Activated naive CD8-positive, alpha-beta T cell treated with anti-CD3 and anti-CD28 coated beads, Interleukin-2, amount 10 ng/mL, durations not matched to agents 7 days and 5 days (primary cell): ENCODE measurements at regions not wholly inside any gene's neighbourhood (a gene's known extent, or its start where the extent isn't known, plus 50 kb on each side); places are given as distances from the start of the nearest gene placed in this dataset.

Source experiments
- ATAC-seq: fragments of 150-1000 bp; cut with Tn5 transposase; one replicate; pipeline ENCODE4 v1.10.0; 2021; ENCODE audit warnings: low read depth, moderate library complexity
- POLR2A ChIA-PET: fragments of 350-600 bp; sonication (Branson Sonifier 250); formaldehyde crosslinking; loops from one replicate; lab custom pipeline; 2021; ENCODE audit warnings: antibody characterized with exemption; lab: Charles Lee
- DNase-seq: peaks from one replicate; pipeline ENCODE4 v3.0.0; 2021
- H3K27ac Mint-ChIP-seq: one replicate; pipeline ENCODE4 v1.8.0; 2022; ENCODE audit warnings: mild to moderate bottlenecking, mixed read lengths
- H3K27me3 Mint-ChIP-seq: one replicate; pipeline ENCODE4 v1.8.0; 2022; ENCODE audit warnings: mild to moderate bottlenecking, moderate library complexity, mixed read lengths
- H3K36me3 Mint-ChIP-seq: one replicate; pipeline ENCODE4 v1.8.0; 2021; ENCODE audit warnings: mild to moderate bottlenecking, mixed read lengths
- H3K4me1 Mint-ChIP-seq: one replicate; pipeline ENCODE4 v1.8.0; 2021; ENCODE audit warnings: mixed read lengths
- H3K4me3 Mint-ChIP-seq: one replicate; pipeline ENCODE4 v1.8.0; 2022; ENCODE audit warnings: mild to moderate bottlenecking, moderate library complexity, mixed read lengths
- H3K9me3 Mint-ChIP-seq: one replicate; pipeline ENCODE4 v1.8.0; 2021; ENCODE audit warnings: mixed read lengths

- DNase-seq (no peak), ATAC-seq (no peak)
- no peaks in the 10 kb centered on the region for H3K4me1 Mint-ChIP-seq
- POLR2A ChIA-PET, result no interaction called here
- no peak overlapping the region for H3K27ac Mint-ChIP-seq
- H3K9me3 Mint-ChIP-seq, result no peaks in the 10 kb centered on the region
- no peaks in the 10 kb centered on the region for H3K36me3 Mint-ChIP-seq
- H3K4me3 Mint-ChIP-seq, result no peak overlapping the region
- no peaks in the 10 kb centered on the region for H3K27me3 Mint-ChIP-seq
Measured at GRCh38 chr4:136495851-136496250, 1036.4 kb downstream of the PCDH18 start.

GRCh38 chr4:136495076-136495475 lies 1037.2 kb downstream of the PCDH18 start:
- Mint-ChIP-seq H3K4me1 (no peaks in the 10 kb centered on the region), H3K36me3 (no peaks in the 10 kb centered on the region), H3K27ac (no peak overlapping the region), H3K9me3 (no peaks in the 10 kb centered on the region), H3K27me3 (no peaks in the 10 kb centered on the region), H3K4me3 (no peak overlapping the region)
- POLR2A ChIA-PET, result no interaction called here
- no peak for ATAC-seq
- no peak for DNase-seq

- Mint-ChIP-seq H3K27ac (no peak overlapping the region), H3K9me3 (peaks cover 1% of the 10 kb centered on the region), H3K4me1 (no peaks in the 10 kb centered on the region), H3K36me3 (no peaks in the 10 kb centered on the region), H3K27me3 (no peaks in the 10 kb centered on the region), H3K4me3 (no peak overlapping the region)
- DNase-seq (no peak), ATAC-seq (no peak)
- POLR2A ChIA-PET, result no interaction called here
Measured at GRCh38 chr4:136489101-136489500, 1043.2 kb downstream of the PCDH18 start.

GRCh38 chr4:136484996-136485395 lies 1047.3 kb downstream of the PCDH18 start:
- Mint-ChIP-seq H3K27me3 (no peaks in the 10 kb centered on the region), H3K9me3 (peaks cover 1% of the 10 kb centered on the region), H3K4me3 (no peak overlapping the region), H3K36me3 (no peaks in the 10 kb centered on the region), H3K4me1 (no peaks in the 10 kb centered on the region), H3K27ac (no peak overlapping the region)
- DNase-seq, result no peak
- POLR2A ChIA-PET, result no interaction called here
- ATAC-seq, result no peak

- no peaks in the 10 kb centered on the region for H3K9me3 Mint-ChIP-seq
- POLR2A ChIA-PET, result no interaction called here
Measured at GRCh38 chr4:136476753-136477152, 1055.5 kb downstream of the PCDH18 start.

GRCh38 chr4:136471051-136471450 lies 1061.2 kb downstream of the PCDH18 start:
- H3K4me1 Mint-ChIP-seq, result no peaks in the 10 kb centered on the region
- H3K27ac Mint-ChIP-seq, result no peak overlapping the region
- no peak for ATAC-seq
- peaks cover 1% of the 10 kb centered on the region for H3K9me3 Mint-ChIP-seq
- DNase-seq, result no peak
- POLR2A ChIA-PET, result no interaction called here
- no peaks in the 10 kb centered on the region for H3K36me3 Mint-ChIP-seq
- H3K27me3 Mint-ChIP-seq, result no peaks in the 10 kb centered on the region
- H3K4me3 Mint-ChIP-seq, result no peak overlapping the region

More at GRCh38 chr4:136476753-136477152, 1055.5 kb downstream of the PCDH18 start:
- H3K4me1 Mint-ChIP-seq, result no peaks in the 10 kb centered on the region
- H3K27ac Mint-ChIP-seq, result no peak overlapping the region
- ATAC-seq (no peak), DNase-seq (no peak)
- no peaks in the 10 kb centered on the region for H3K36me3 Mint-ChIP-seq
- no peak overlapping the region for H3K4me3 Mint-ChIP-seq
- no peaks in the 10 kb centered on the region for H3K27me3 Mint-ChIP-seq

- H3K4me3 Mint-ChIP-seq, result no peak overlapping the region
- H3K36me3 Mint-ChIP-seq, result no peaks in the 10 kb centered on the region
- POLR2A ChIA-PET, result no interaction called here
- H3K4me1 Mint-ChIP-seq, result no peaks in the 10 kb centered on the region
- H3K9me3 Mint-ChIP-seq, result peaks cover 3% of the 10 kb centered on the region
- H3K27me3 Mint-ChIP-seq, result no peaks in the 10 kb centered on the region
- ATAC-seq, result no peak
- no peak overlapping the region for H3K27ac Mint-ChIP-seq
- no peak for DNase-seq
Measured at GRCh38 chr4:136465691-136466090, 1066.6 kb downstream of the PCDH18 start.

GRCh38 chr4:136463941-136464340 lies 1068.4 kb downstream of the PCDH18 start:
- Mint-ChIP-seq H3K4me3 (no peak overlapping the region), H3K27ac (no peak overlapping the region), H3K36me3 (no peaks in the 10 kb centered on the region), H3K4me1 (no peaks in the 10 kb centered on the region), H3K27me3 (no peaks in the 10 kb centered on the region), H3K9me3 (peaks cover 2% of the 10 kb centered on the region)
- POLR2A ChIA-PET, result no interaction called here
- no peak for ATAC-seq
- DNase-seq, result no peak

- no peaks in the 10 kb centered on the region for H3K27me3 Mint-ChIP-seq
- H3K9me3 Mint-ChIP-seq, result peaks cover 2% of the 10 kb centered on the region
- H3K27ac Mint-ChIP-seq, result no peak overlapping the region
- ATAC-seq (no peak), DNase-seq (no peak)
- H3K4me1 Mint-ChIP-seq, result no peaks in the 10 kb centered on the region
- no peak overlapping the region for H3K4me3 Mint-ChIP-seq
- no peaks in the 10 kb centered on the region for H3K36me3 Mint-ChIP-seq
- POLR2A ChIA-PET, result no interaction called here
Measured at GRCh38 chr4:136461533-136461932, 1070.8 kb downstream of the PCDH18 start.

GRCh38 chr4:136458326-136458725 lies 1074.0 kb downstream of the PCDH18 start:
- H3K27me3 Mint-ChIP-seq, result no peaks in the 10 kb centered on the region
- no peaks in the 10 kb centered on the region for H3K4me1 Mint-ChIP-seq
- H3K36me3 Mint-ChIP-seq, result no peaks in the 10 kb centered on the region
- no peak overlapping the region for H3K4me3 Mint-ChIP-seq
- DNase-seq (no peak), ATAC-seq (no peak)
- no peak overlapping the region for H3K27ac Mint-ChIP-seq
- POLR2A ChIA-PET, result no interaction called here
- peaks cover 2% of the 10 kb centered on the region for H3K9me3 Mint-ChIP-seq

- POLR2A ChIA-PET, result no interaction called here
Measured at GRCh38 chr4:136457577-136457976, 1074.7 kb downstream of the PCDH18 start.

GRCh38 chr4:136457004-136457403 lies 1075.3 kb downstream of the PCDH18 start:
- peaks cover under 1% of the 10 kb centered on the region for H3K9me3 Mint-ChIP-seq
- H3K36me3 Mint-ChIP-seq, result no peaks in the 10 kb centered on the region
- H3K27ac Mint-ChIP-seq, result no peak overlapping the region
- ATAC-seq (no peak), DNase-seq (no peak)
- no peaks in the 10 kb centered on the region for H3K27me3 Mint-ChIP-seq
- POLR2A ChIA-PET, result no interaction called here
- H3K4me3 Mint-ChIP-seq, result no peak overlapping the region
- no peaks in the 10 kb centered on the region for H3K4me1 Mint-ChIP-seq

More at GRCh38 chr4:136457577-136457976, 1074.7 kb downstream of the PCDH18 start:
- Mint-ChIP-seq H3K27me3 (no peaks in the 10 kb centered on the region), H3K9me3 (peaks cover 2% of the 10 kb centered on the region), H3K4me3 (no peak overlapping the region), H3K36me3 (no peaks in the 10 kb centered on the region), H3K4me1 (no peaks in the 10 kb centered on the region), H3K27ac (no peak overlapping the region)
- no peak for DNase-seq
- no peak for ATAC-seq

GRCh38 chr4:136443006-136443405 lies 1089.3 kb downstream of the PCDH18 start:
- H3K27me3 Mint-ChIP-seq, result no peaks in the 10 kb centered on the region
- H3K9me3 Mint-ChIP-seq, result no peaks in the 10 kb centered on the region
- H3K4me1 Mint-ChIP-seq, result no peaks in the 10 kb centered on the region
- no peak overlapping the region for H3K4me3 Mint-ChIP-seq
- DNase-seq (no peak), ATAC-seq (no peak)
- POLR2A ChIA-PET, result no interaction called here
- H3K36me3 Mint-ChIP-seq, result no peaks in the 10 kb centered on the region
- no peak overlapping the region for H3K27ac Mint-ChIP-seq

GRCh38 chr4:136442447-136442846 lies 1089.8 kb downstream of the PCDH18 start:
- ATAC-seq (no peak), DNase-seq (no peak)
- no peak overlapping the region for H3K4me3 Mint-ChIP-seq
- no peaks in the 10 kb centered on the region for H3K9me3 Mint-ChIP-seq
- H3K4me1 Mint-ChIP-seq, result no peaks in the 10 kb centered on the region
- POLR2A ChIA-PET, result no interaction called here
- H3K27me3 Mint-ChIP-seq, result no peaks in the 10 kb centered on the region
- no peaks in the 10 kb centered on the region for H3K36me3 Mint-ChIP-seq
- no peak overlapping the region for H3K27ac Mint-ChIP-seq
